HS-27A (cell line): ENCODE measurements at regions not wholly inside any gene's neighbourhood (a gene's known extent, or its start where the extent isn't known, plus 50 kb on each side); places are given as distances from the start of the nearest gene placed in this dataset.
"Not testable (repeated sequence)": the region's sequence is repeated elsewhere in the genome, so short reads cannot be mapped to it uniquely, and the experiment has no call there.

ENCODE experiments used
- DNase-seq: peaks from one replicate; pipeline ENCODE4 v3.0.0-alpha.2; 2012; ENCODE audit warnings: low read depth, missing footprints

- no peak for DNase-seq
These were observed 107.5 kb upstream of the PELI1 start for GRCh38 chr2:64251497-64252250.

DNA sequence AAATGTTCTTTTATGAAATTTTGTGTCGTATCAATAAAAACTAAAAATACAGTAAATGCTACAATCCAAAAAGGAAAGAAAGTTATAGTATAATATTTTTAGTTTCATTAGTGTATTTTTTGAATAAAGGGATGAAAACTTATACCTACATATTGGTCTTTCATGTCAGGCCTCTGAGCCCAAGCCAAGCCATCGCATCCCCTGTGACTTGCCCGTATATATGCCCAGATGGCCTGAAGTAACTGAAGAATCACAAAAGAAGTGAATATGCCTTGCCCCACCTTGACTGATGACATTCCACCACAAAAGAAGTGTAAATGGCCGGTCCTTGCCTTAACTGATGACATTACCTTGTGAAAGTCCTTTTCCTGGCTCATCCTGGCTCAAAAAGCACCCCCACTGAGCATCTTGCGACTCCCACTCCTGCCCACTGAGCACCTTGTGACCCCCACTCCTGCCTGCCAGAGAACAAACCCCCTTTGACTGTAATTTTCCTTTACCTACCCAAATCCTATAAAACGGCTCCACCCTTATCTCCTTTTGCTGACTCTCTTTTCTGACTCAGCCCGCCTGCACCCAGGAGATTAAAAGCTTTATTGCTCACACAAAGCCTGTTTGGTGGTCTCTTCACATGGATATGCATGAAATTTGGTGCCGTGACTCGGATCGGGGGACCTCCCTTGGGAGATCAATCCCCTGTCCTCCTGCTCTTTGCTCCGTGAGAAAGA is 108.2 kb upstream of the PELI1 start:
- not testable (repeated sequence) for DNase-seq

- not testable (repeated sequence) for DNase-seq
These were observed 109.2 kb upstream of the PELI1 start for GRCh38 chr2:64253421-64253820.

DNA sequence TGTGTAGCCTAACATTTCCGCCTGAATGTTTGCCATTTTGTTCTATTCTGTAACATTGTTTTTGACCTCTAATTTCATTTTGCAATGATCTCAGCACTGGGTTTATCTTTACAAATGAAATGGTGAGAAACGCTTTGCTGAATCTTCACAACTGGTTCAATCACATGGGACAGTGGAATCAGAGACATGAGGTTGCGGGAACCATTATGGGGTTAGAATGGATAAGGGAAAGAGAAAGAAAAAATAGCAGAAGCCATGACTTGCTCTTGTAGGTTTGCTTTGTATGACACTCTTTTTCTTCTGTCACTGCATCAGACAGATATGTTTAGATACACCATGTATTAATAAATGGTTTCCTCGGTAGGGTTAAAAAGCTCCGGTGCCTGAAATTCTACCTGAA is 114.3 kb upstream of the PELI1 start:
- no peak for DNase-seq

- DNase-seq = no peak
These were observed 115.1 kb upstream of the PELI1 start for GRCh38 chr2:64259312-64259711.

DNA sequence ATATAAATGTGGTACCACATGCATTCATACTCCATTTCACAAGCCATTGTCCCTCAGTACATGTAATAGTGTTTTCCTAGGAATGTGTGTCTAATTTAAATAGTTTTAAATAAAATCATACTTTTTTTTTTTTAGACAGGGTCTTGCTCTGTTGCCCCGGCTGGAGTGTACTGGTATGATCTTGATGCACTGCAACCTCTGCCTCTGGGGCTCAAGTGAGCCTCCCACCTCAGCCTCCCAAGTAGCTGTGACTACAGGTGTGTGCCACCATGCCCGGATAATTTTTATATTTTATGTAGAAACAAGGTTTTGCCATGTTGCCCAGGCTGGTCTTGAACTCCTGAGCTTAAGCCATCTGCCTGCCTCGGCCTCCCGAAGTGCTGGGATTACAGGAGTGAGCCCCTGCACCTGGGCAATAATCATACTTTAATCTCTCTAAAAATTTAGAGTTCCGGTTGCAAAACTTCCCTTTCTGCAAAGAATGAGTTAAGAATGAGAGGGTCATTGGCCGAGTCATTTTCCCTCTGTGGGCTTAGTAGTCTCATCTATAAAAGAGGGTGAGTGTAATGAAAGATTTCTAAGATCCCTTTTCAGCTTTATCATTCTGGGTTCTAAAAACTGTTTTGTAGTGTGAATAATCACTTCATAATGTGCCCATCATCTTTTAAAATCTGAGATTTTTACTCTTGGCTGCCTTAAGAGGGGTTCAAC is 116.0 kb upstream of the PELI1 start:
- DNase-seq = no peak

GRCh38 chr2:64260817-64261216 is 116.6 kb upstream of the PELI1 start:
- no peak for DNase-seq

- DNase-seq = no peak
These were observed 117.9 kb upstream of the PELI1 start for GRCh38 chr2:64262071-64262470.

GRCh38 chr2:64262816-64263215 is 118.6 kb upstream of the PELI1 start:
- no peak for DNase-seq

DNA sequence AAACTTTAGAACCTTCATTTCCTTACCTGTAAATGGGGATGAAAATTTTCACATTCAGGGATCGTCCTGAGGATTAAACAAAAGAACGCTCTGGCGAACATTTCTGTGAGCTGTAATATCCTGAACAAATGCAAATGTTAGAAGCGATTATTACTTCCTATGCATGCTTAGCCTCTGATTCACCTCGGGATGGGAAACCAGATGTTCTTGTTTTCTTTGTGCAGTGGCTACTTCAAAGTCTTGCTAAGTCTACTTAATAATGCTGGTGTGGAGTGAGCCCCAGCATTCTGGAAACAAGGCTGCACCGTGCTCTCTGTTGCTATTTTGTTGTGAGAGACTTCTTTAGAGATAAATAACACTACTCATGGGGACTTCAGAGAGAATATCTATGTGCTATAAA is 119.1 kb upstream of the PELI1 start:
- DNase-seq = no peak

GRCh38 chr2:64267699-64268098 is 123.5 kb upstream of the PELI1 start:
- DNase-seq = no peak

DNA sequence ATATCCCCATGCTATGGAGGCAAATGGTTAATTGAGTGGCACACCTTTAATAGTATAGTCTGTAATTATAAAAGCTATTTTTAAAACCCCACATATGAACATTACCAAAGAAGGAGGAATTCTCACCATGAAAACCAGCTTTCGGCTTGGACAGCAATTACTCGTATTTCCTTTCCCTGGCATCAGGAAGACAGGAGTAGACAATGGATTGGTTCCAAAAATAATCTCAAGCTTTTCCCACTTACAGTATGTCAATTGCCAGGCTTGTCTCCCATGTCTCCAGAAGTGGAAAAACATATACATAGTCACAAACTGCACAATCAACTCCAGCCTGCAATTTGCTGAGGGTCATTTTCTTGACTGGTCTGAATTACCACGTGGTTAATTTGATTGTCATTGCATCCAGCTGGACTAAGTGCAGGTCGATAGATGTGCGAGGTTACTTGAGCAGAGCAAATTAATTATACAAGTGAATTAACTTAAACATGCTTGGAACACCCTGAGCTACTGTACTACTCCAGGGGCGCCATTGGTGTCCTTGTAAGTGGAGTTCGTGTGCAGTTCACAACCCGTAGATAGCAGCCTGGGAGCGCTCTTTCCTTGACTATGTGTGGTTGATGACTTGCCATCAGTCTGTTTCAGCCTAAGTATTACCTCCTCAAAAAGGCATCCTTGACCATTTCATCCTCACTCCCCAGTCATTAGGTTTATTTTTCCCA is 124.3 kb upstream of the PELI1 start:
- DNase-seq = no peak

- DNase-seq = peak; percentile 64
These were observed 129.5 kb upstream of the PELI1 start for GRCh38 chr2:64273524-64274398.

DNA sequence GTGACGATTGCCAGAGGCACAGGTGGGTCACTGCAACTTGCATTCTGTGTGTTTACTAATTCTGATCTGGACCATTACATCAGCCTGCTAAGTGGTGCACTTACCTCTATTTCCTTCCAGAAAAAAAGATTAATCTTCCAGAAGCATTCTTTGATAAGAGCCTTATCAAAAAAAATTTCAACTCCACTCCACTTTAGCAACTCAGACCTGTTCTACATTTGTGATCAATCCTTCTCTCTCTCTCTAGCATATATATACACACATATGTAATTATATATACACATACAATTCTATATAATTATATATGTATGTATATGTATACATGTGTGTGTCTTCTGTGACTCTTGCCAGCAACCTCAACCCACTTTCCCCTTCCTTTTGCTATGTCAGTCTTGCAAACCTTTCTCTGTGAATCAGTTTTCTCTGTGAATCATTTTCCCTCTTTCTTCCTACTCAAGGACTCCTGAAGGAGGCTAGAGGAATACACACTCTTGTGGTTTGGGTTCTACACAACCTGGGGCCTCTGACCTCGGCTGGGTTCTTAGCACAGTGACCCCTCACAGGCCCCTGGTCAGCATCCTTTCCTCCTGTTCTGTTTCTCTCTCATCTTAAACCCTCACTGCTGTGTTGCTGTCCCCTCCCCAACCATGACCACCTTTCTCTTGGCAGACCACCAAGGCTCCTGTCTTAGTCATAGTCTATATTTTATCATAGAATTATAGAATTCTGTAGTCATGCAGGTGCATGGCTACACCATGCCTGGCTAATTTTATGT is 130.4 kb upstream of the PELI1 start:
- DNase-seq = no peak

GRCh38 chr2:64275174-64275466 is 130.9 kb upstream of the PELI1 start:
- DNase-seq = no peak

GRCh38 chr2:64276417-64277095 is 132.3 kb upstream of the PELI1 start:
- DNase-seq = no peak

DNA sequence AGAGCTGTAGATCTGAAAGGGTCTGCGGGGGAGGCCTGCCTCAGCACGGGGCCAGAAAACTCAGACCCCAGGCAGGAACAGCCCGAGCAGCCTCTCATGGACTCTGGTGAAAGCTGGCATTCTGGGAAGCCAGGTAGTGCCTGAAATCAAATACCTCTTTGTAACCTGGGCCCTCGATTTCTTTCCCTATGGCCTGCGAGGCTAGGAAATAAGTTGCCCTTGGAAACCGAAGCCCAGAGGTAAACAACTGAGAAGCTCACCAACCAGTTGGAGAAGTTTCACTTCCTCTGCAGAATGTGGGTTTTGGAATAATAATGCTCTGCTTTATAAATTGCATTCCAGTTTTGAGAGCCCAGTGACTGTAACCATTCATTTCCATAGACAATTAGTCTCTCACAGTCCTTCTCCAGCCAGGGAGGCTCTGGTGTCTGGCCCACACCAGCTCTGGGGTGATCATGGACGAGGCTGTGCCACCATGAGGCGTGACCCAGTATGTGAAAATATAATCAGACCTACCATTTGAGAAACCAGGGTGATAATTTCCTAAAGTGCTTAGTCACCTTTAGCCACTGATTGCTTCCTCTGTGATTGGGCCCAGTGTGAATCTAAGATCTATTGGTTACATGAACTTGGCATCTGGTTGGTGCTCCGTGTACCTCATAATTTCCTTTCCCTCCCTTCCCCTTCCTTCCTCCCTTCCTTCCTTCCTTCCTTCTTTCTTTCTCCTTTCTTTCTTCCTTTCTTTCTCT is 133.1 kb upstream of the PELI1 start:
- DNase-seq = no peak

GRCh38 chr2:64280812-64281211 is 136.6 kb upstream of the PELI1 start:
- DNase-seq = not testable (repeated sequence)

- DNase-seq = no peak
These were observed 138.9 kb upstream of the PELI1 start for GRCh38 chr2:64283006-64283570.
